NCI-H460 (cell line): ENCODE measurements at regions not wholly inside any gene's neighbourhood (a gene's known extent, or its start where the extent isn't known, plus 50 kb on each side); places are given as distances from the start of the nearest gene placed in this dataset.
"Not testable (repeated sequence)": the region's sequence is repeated elsewhere in the genome, so short reads cannot be mapped to it uniquely, and the experiment has no call there.

Source experiments
- DNase-seq: peaks from one replicate; pipeline ENCODE4 v3.0.0-alpha.2; 2016; ENCODE audit warnings: low read depth; ENCODE audit errors: extremely low read depth

DNA sequence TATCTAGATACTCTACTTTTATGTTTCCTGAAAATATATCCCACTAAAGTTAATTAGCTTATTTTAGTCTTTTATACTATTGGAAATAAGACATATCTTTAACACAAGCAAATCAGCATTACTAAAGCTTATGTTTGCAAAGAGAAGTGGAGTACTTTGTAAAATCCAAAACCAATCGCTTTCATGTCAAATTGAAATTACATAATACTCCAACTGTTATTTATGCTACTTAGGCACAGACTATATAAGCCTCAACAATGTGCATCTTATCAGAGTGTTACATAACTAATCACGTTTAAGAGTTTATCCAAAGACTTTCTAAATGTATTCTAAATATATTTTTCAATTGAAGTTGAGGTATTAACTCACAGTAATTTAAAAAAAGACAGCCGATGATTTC is 200.0 kb downstream of the PCDH20 start:
- no peak for DNase-seq

DNA sequence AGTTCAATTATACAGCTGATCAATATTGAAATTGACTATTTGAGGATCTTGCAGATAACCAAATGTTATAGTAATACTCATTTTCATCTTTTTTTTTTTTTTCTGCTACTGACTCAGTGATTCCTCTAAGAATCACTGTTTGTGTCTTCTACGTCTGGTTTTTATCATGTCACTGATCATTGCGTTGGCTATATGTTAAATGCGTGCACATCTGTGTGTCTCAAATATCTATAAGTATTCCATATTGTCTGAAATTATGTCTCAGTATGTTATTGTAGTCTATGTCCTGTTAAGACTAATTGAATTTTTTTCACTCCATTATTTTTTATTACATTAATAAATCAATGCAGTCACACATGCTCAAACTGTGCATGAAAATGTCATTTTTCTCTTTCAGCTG is 200.5 kb downstream of the PCDH20 start:
- no peak for DNase-seq

DNA sequence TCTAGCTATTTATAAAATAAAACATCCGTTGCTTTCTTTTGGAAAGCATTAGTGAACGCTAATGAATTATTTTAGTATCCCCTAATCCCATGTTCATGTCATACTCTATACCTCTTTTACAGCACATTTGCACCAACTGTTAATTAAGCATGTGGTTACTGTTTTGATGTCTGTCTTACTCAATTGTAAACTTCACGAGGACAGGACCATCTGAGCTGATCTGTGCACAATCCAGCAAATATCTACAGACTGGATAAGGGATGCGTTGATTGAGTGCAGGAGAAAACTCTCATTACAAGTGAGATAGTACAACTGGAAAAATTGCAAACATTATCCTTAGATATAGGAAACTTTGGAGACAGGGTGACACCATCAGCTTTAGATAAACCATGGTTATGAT is 201.1 kb downstream of the PCDH20 start:
- no peak for DNase-seq

GRCh38 chr13:61205898-61206297 is 209.8 kb downstream of the PCDH20 start:
- DNase-seq, result not testable (repeated sequence)

GRCh38 chr13:61204025-61204424 is 211.6 kb downstream of the PCDH20 start:
- DNase-seq, result no peak

GRCh38 chr13:61202042-61202441 is 213.6 kb downstream of the PCDH20 start:
- DNase-seq, result no peak

- DNase-seq, result no peak
These were observed 222.8 kb downstream of the PCDH20 start for GRCh38 chr13:61192826-61193225.

- no peak for DNase-seq
These were observed 227.6 kb downstream of the PCDH20 start for GRCh38 chr13:61188057-61188456.

DNA sequence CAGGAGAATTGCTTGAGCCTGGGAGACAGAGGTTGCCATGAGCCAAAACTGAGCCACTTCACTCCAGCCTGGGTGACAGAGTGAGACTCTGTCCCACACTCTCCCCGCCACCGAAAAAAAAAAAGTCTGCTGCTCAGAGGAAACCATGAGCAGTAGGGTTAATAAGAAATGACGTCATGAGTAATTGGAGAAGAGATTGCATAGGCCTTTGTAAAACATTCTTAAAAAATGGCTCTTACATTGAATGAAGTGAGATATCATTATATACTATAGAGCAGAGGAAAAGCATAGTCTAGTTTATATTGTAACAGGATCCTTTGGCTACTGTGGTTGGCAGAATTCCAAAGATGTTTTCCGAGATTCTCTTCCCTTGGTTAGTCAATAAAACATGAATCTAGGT is 228.2 kb downstream of the PCDH20 start:
- DNase-seq, result no peak

DNA sequence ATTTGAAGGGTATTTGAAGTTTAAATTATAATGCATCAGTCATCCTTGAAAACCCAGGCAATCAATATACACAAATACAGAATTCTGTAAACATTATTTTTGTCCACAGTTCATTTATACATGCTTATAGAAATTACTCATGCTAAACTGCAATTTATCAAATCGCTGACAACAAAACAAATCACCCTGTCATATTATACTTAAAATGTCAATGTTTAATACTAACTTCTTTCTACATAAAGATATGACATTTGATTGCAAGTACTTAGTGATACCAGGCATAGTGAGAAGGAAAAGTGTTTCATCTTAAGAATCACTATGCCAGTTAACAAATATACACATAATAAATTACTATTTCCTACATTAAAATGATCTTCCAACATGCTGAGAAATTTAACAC is 232.0 kb downstream of the PCDH20 start:
- DNase-seq, result no peak

DNA sequence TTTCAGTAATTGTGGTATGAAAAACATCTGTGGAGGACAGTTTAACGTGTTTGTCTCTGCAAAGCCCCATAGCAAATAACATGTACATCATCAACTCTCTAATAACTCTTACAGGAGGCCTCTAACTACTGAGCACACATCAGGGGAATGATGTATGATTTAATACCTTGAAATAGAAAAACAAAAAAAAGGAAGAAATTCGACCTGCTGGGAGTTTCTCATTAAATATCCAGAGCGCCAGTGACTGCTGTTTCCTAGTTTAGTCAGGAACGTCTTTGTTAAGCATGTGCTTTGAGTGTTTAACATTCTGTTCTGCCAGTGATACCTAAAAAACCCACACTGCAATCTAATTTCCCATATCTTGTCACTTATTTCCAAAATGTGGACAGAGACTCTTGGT is 235.4 kb downstream of the PCDH20 start:
- DNase-seq, result no peak

- DNase-seq, result no peak
These were observed 235.9 kb downstream of the PCDH20 start for GRCh38 chr13:61179741-61180140.

- DNase-seq, result no peak
These were observed 244.8 kb downstream of the PCDH20 start for GRCh38 chr13:61170856-61171255.

DNA sequence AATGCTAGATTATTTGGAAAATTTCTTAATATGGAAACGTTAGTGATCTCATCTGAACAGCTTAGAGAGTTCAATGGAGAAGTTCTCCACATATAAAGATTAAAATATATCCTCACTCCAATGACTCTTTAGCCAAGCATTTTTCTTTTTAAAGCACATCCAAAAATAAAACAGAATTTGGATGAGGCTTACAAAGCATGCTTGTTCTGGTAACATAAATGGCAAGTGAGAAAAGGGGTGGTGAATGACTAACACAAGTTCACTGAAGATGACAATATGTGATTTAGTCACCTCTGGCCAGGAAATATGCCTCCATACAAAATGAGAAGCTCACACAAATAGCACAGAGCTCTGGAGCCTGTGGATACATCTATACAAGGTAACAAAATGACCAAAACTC is 253.0 kb downstream of the PCDH20 start:
- DNase-seq, result no peak

- no peak for DNase-seq
These were observed 253.5 kb downstream of the PCDH20 start for GRCh38 chr13:61162106-61162505.

DNA sequence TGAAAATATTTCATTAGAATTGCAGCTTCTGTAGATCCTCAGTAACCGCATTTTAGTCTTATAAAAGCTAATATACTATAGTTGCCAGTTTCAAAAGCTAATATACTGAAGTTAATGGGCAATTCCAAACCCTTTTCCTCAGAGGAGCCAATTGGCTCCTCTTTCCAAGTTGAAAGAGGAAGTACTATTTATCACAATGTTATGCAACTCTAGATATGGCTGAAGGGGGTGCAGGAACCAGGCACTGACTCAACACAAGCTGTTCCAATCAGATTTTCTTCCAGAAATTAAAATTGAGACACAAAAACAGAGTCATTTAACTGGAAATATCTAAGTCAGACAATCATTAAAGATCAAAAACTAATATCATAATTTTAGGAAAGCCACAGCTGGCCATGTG is 258.9 kb downstream of the PCDH20 start:
- no peak for DNase-seq

DNA sequence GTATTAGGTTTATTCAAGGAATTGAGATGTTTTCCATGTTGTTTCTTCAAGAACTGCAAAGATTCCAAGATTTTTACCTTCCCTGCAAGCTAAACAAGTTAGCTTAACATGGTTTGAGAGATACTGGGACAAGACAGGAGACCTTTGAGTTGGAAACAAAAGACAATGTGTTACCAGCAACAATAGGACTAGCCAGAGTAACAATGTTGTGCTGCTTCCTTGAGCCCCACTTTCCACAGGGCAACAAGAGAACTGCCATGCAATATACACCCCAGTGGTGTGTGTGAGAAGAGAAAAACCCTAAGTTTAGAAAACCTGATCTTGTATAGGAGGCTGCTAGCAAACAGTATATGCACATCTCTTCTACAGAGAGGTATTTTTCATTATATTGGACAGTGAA is 264.6 kb downstream of the PCDH20 start:
- DNase-seq, result no peak

- no peak for DNase-seq
These were observed 266.3 kb downstream of the PCDH20 start for GRCh38 chr13:61149331-61149730.

- no peak for DNase-seq
These were observed 266.8 kb downstream of the PCDH20 start for GRCh38 chr13:61148691-61149315.

DNA sequence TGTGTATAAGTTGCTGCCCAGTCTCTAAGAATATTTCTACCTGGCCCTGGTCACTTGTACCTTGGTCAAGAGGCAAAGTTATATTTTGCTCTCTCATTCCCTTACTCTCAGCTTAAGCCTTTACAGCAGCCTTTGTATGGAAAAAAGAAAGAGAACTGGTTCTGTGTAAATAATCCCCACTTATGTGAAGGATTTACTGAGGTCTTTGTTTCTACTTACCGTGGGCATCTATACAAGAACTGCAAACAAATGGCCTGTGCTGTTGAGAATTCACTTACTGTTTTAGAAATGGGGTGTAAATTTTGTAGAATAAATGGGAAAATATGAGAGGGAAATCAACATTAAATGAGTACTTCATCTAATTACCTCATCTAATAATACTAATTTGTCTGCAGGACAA is 267.4 kb downstream of the PCDH20 start:
- DNase-seq, result no peak

DNA sequence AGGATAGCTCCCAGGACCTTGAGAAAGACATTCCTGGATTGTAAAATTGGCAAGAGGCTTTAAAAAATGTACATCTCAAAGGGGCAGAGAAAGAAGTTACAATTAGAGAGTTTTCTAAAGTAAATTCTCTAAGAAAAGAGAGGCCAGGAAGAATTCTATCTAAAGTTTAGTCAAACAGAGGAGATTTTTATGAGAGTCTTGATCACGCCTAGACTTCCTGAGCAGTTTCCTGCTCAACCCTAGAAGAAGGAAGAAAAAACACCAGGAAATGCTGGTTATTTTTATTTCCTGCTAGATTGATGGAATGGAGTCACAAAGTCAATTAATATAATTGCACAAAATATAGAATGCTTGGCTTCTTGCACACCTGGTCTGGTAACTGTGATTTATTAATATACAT is 269.1 kb downstream of the PCDH20 start:
- DNase-seq, result no peak

DNA sequence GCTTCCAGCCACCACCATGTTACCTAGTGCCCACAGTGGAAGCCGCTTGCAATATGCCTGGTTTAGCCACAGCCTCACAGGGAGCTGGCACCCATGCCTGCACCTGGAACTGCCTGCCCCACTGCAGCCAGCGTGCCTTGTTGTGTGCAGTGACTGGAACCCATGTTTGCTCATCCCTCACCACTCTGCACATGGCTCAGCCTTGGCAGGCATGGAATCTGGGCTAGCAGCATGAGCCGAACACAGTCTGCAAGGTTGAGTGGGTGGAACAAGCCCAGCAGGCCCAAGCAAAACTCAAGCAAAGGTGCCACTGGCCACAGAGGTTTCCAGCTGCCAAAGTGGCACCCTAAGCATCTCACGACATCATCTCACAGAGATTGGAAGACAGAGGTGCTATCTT is 269.5 kb downstream of the PCDH20 start:
- DNase-seq, result no peak

DNA sequence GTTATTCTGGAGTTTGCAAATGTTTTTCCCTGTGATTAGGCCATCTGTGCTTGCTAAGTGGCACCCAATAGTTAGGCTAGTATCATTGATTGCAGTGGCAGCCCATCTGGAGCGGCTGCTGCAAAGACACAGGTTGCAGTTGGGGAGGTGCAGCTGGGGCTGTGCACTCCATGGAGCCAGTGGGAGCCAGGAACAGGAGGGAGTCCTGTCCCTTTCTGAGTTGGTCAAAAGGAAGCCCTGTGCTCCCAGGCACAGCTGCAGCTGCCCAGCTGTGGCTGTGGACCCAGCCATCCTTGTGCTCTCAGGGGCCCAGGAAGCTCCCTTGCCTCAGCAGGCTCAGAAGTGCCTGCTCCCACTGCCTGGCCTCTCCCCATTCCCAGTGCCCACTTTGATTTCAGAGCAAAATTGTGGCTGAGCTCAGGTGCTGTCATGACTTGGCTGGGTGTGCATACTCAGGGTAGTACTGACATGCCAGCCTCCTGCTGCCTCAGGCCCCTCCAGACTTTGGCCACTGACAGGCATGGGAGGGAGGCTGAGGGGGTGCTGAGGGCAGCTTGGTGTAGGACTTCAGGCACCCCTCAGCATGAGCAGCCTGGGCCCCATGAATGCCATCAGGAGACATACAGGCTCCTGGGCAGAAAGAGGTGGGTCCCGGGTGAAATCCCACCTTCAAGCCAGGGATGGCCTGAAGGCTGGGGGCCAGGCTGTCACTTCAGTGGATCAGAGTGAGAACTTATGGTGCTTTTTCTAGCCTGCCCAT is 270.6 kb downstream of the PCDH20 start:
- no peak for DNase-seq
